HepG2 (cell line): ENCODE measurements at regions not wholly inside any gene's neighbourhood (a gene's known extent, or its start where the extent isn't known, plus 50 kb on each side); places are given as distances from the start of the nearest gene placed in this dataset.

ENCODE experiments used
- ATAC-seq: fragments of 200-7000 bp; cut with Tn5 transposase; 3 replicates; pipeline ENCODE4 v1.9.1; 2020; ENCODE audit warnings: mild to moderate bottlenecking, moderate library complexity
- BruUV-seq: library from RNA; stranded (reverse); fragments of 400-500 nt; replicated peaks from 2 replicates; lab custom pipeline; 2021; lab: Mats Ljungman, UMichigan
- CTCF ChIA-PET: fragments of 300-600 bp; formaldehyde crosslinking; extraction: SDS; loops from one replicate; lab custom pipeline; 2021; ENCODE audit warnings: low total read pairs, inconsistent platforms, low intra/inter-chr PET ratio; lab: Yijun Ruan, JAX
- POLR2A ChIA-PET: fragments of 350-600 bp; sonication (Branson Sonifier 250); formaldehyde crosslinking; loops from one replicate; lab custom pipeline; 2020; ENCODE audit warnings: antibody characterized with exemption, inconsistent platforms; lab: Yijun Ruan, JAX
- DNase-seq: peaks from one replicate; pipeline ENCODE4 v3.0.0-alpha.2; 2015; ENCODE audit warnings: low spot score
- FAIRE-seq: peaks from 3 replicates; lab custom pipeline; 2011; peaks lifted over from hg19 to GRCh38; lab: Jason Lieb, UNC
- H2AFZ ChIP-seq: one replicate; pipeline ENCODE4 v1.6.1; 2011; ENCODE audit warnings: low read length, inconsistent platforms
- H3K27ac ChIP-seq: fragments of 300-600 bp; 3 replicates; pipeline ENCODE4 v1.8.0; 2011; ENCODE audit warnings: mixed run types, mild to moderate bottlenecking, mixed read lengths, low read length, inconsistent platforms; ENCODE audit not compliant: insufficient read depth; ENCODE audit errors: extremely low read length
- H3K27me3 ChIP-seq, 2 experiments: fragments of 200-600 bp in 1 of 2; 2 replicates in 1 of 2; 3 replicates in 1 of 2; pipeline versions ENCODE4 v1.6.0 to v1.8.0; 2011; ENCODE audit warnings: low read length in 2 of 2, mild to moderate bottlenecking in 2 of 2, moderate library complexity in 2 of 2, inconsistent platforms in 1 of 2; ENCODE audit not compliant: insufficient read depth in 2 of 2, control insufficient read depth in 1 of 2
- H3K36me3 ChIP-seq, 2 experiments: fragments of 200-600 bp in 1 of 2; replicated peaks in 1 of 2; 2 replicates in 1 of 2; 3 replicates in 1 of 2; pipeline versions ENCODE4 v1.5.1 to v1.8.0; 2011; ENCODE audit warnings: low read length in 2 of 2, inconsistent platforms in 1 of 2; ENCODE audit not compliant: insufficient read depth in 2 of 2, control insufficient read depth in 1 of 2
- H3K4me1 ChIP-seq: 2 replicates; pipeline ENCODE4 v1.5.1; 2012; ENCODE audit warnings: low read length, inconsistent platforms; ENCODE audit not compliant: insufficient read depth
- H3K4me2 ChIP-seq: 2 replicates; pipeline ENCODE4 v1.6.0; 2011; ENCODE audit warnings: low read depth, low read length, inconsistent platforms
- H3K4me3 ChIP-seq, 3 experiments: fragments of 200-600 bp in 1 of 3; sonication (generic), shearing (Covaris generic) in 1 of 3; replicated peaks in 1 of 3; 2 replicates each; pipeline ENCODE4 v1.5.1; 2011 to 2016; ENCODE audit warnings: low read length in 3 of 3, inconsistent platforms in 2 of 3, low read depth in 2 of 3, mild to moderate bottlenecking in 2 of 3, control low read depth in 1 of 3, mixed read lengths in 1 of 3; ENCODE audit not compliant: insufficient read depth in 1 of 3
- H3K79me2 ChIP-seq: one replicate; pipeline ENCODE4 v1.6.1; 2011; ENCODE audit warnings: low read length, inconsistent platforms; ENCODE audit not compliant: insufficient read depth
- H3K9ac ChIP-seq: 2 replicates; pipeline ENCODE4 v1.6.0; 2011; ENCODE audit warnings: mild to moderate bottlenecking, low read depth, low read length, inconsistent platforms; ENCODE audit not compliant: insufficient read depth
- H3K9me3 ChIP-seq: 2 replicates; pipeline ENCODE4 v1.5.1; 2012; ENCODE audit warnings: mild to moderate bottlenecking, low read length
- H4K20me1 ChIP-seq: 2 replicates; pipeline ENCODE4 v1.6.0; 2011; ENCODE audit warnings: inconsistent platforms, mild to moderate bottlenecking, low read length, moderate library complexity; ENCODE audit not compliant: insufficient read depth
- AKNA ChIP-seq: sonication (generic); formaldehyde crosslinking; IDR thresholded peaks from 2 replicates; pipeline ENCODE4 v1.4.0; 2020; ENCODE audit warnings: missing genetic modification reagents, borderline replicate concordance
- CREB1 ChIP-seq, 2 experiments: fragments of 450-650 bp in 1 of 2; IDR thresholded peaks; 2 replicates each; pipeline ENCODE4 v1.6.1; 2016 to 2017; ENCODE audit warnings: control low read depth in 1 of 2, mild to moderate bottlenecking in 1 of 2, missing compliant biosample characterization in 1 of 2, missing genetic modification characterization in 1 of 2
- KLF16 ChIP-seq, 2 experiments: sonication (generic) in 1 of 2; formaldehyde crosslinking in 1 of 2; IDR thresholded peaks; 2 replicates each; pipeline versions ENCODE4 v1.6.1 to v1.8.0; 2016 to 2023; ENCODE audit warnings: missing genetic modification reagents in 2 of 2, missing compliant biosample characterization in 1 of 2
- NR2C2 ChIP-seq: sonication (generic); formaldehyde crosslinking; IDR thresholded peaks from 2 replicates; pipeline ENCODE4 v1.4.0; 2020; ENCODE audit warnings: missing genetic modification reagents, mild to moderate bottlenecking, moderate library complexity, borderline replicate concordance
- NR2F6 ChIP-seq, 2 experiments: IDR thresholded peaks; 2 replicates each; pipeline ENCODE4 v1.6.1; 2016; ENCODE audit warnings: antibody characterized with exemption in 1 of 2, mild to moderate bottlenecking in 1 of 2
- SIX4 ChIP-seq: sonication (generic); formaldehyde crosslinking; IDR thresholded peaks from 2 replicates; pipeline ENCODE4 v1.4.0; 2020; ENCODE audit warnings: missing genetic modification reagents
- SPEN ChIP-seq: sonication (generic); formaldehyde crosslinking; IDR thresholded peaks from 2 replicates; pipeline ENCODE4 v1.5.1; 2020; ENCODE audit warnings: low read depth, mild to moderate bottlenecking, missing genetic modification reagents
- WGBS: methylation state at CpG from one replicate; pipeline ENCODE4 v1.1.6; 2017; ENCODE audit warnings: low lambda C conversion rate; 5-methylcytosine and 5-hydroxymethylcytosine counted together
- in situ Hi-C: cut with HindIII; loops from 2 replicates; pipeline ENCODE4 v1.10.0; 2017; ENCODE audit warnings: low pct_unique_long_range_greater_than_20kb; ENCODE audit not compliant: extremely low pct_ligation_motif_present
- intact Hi-C: fragments of 100-400 bp; cut with micrococcal nuclease; formaldehyde crosslinking; loops from one replicate; pipeline ENCODE4 v1.10.0; 2022; ENCODE audit not compliant: unreplicated experiment

- 4% methylated on average over 1 of the region's 1 CpG for WGBS
- no TSS peak for BruUV-seq
- Histone ChIP-seq H3K9ac (no peak overlapping the region), H3K27me3 (no peaks in the 10 kb centered on the region), H4K20me1 (no peaks in the 10 kb centered on the region), H3K4me1 (no peaks in the 10 kb centered on the region), H2AFZ (no peak overlapping the region), H3K27ac (no peak overlapping the region), H3K79me2 (no peaks in the 10 kb centered on the region), H3K36me3 (no peaks in the 10 kb centered on the region), H3K9me3 (no peaks in the 10 kb centered on the region), H3K4me3 (no peak overlapping the region), H3K4me2 (no peak overlapping the region)
- no peak for TF ChIP-seq KLF16 (CRISPR knock-in tag; IDR thresholded peaks at IDR 0.05)
- no peak for TF ChIP-seq NR2F6 (IDR thresholded peaks at IDR 0.05)
- no peak for TF ChIP-seq NR2F6 (CRISPR knock-in tag; IDR thresholded peaks at IDR 0.05)
- no peak for TF ChIP-seq AKNA (CRISPR knock-in tag)
- no peak for TF ChIP-seq SPEN (CRISPR knock-in tag)
- no peak for TF ChIP-seq SIX4
- TF ChIP-seq CREB1 (IDR thresholded peaks at IDR 0.05): peak; percentile 83
- TF ChIP-seq CREB1 (CRISPR knock-in tag; IDR thresholded peaks at IDR 0.05): no peak
- TF ChIP-seq NR2C2: no peak
- in situ Hi-C loops: no loop called here
- ATAC-seq (no peak), DNase-seq (peak; percentile 1), FAIRE-seq (no peak)
- intact Hi-C loops: no loop called here
- POLR2A ChIA-PET: no interaction called here
- CTCF ChIA-PET: no interaction called here
These were observed 602.2 kb downstream of the FBXO15 start for GRCh38 chr18:73545472-73545871.
